ENCODE measurements at regions not wholly inside any gene's neighbourhood (a gene's known extent, or its start where the extent isn't known, plus 50 kb on each side); places are given as distances from the start of the nearest gene placed in this dataset.

DNA sequence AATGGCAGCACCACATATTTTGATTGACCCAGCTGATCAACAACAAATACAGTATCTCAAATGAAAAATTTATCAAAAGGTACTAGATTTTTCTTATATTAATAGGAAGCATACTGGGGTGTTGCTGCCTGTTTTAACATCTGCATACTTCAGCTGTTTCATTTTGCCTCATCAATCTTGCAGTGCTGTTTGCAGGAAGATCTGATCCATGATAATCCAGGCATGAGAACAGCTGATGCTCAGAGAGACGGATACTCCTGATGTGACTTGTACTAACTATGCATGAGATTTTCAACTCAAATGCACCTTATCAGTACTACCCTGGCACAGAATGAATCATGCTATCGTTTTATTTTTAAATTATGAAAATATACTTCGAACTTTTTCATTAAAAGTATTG, 2136.8 kb downstream of the PCDH9 start:
- Histone ChIP-seq H4K20me1 (ENCODE audit: insufficient read depth, low read length) (no peaks in the 10 kb centered on the region), H3K4me1 (ENCODE audit: low read length) (no peaks in the 10 kb centered on the region), H3K4me2 (ENCODE audit: low read depth, low read length) (no peak overlapping the region), H3K27me3 (replicated peaks; ENCODE audit: insufficient read depth, low read length) (no peaks in the 10 kb centered on the region), H3K27ac (ENCODE audit: low read length) (no peak overlapping the region), H3K36me3 (replicated peaks; ENCODE audit: insufficient read depth, low read length) (no peaks in the 10 kb centered on the region), H3K4me3 (ENCODE audit: low read length) (no peak overlapping the region), H3K9me2 (replicated peaks; ENCODE audit: insufficient read depth, low read length) (no peaks in the 10 kb centered on the region), H3K79me2 (ENCODE audit: low read length) (no peaks in the 10 kb centered on the region), H3F3A (ENCODE audit: insufficient read depth, low read length) (no peaks in the 10 kb centered on the region), H2AFZ (ENCODE audit: low read length) (no peak overlapping the region), H3K9ac (ENCODE audit: low read length) (no peak overlapping the region), H3K9me3 (replicated peaks; ENCODE audit: insufficient read depth, low read length) (no peaks in the 10 kb centered on the region)
- DNase-seq: no peak
- TF ChIP-seq EZH2phosphoT487 (IDR thresholded peaks at IDR 0.05; ENCODE audit: low read length) (no peak), EZH2 (optimal IDR thresholded peaks at IDR 0.05; ENCODE audit: low read depth, low read length) (no peak)
- TF ChIP-seq, protein P1, sequence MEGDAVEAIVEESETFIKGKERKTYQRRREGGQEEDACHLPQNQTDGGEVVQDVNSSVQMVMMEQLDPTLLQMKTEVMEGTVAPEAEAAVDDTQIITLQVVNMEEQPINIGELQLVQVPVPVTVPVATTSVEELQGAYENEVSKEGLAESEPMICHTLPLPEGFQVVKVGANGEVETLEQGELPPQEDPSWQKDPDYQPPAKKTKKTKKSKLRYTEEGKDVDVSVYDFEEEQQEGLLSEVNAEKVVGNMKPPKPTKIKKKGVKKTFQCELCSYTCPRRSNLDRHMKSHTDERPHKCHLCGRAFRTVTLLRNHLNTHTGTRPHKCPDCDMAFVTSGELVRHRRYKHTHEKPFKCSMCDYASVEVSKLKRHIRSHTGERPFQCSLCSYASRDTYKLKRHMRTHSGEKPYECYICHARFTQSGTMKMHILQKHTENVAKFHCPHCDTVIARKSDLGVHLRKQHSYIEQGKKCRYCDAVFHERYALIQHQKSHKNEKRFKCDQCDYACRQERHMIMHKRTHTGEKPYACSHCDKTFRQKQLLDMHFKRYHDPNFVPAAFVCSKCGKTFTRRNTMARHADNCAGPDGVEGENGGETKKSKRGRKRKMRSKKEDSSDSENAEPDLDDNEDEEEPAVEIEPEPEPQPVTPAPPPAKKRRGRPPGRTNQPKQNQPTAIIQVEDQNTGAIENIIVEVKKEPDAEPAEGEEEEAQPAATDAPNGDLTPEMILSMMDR (IDR thresholded peaks at IDR 0.05; ENCODE audit: low read length): no peak

- Histone ChIP-seq H3K27me3 (replicated peaks; ENCODE audit: insufficient read depth, low read length) (no peaks in the 10 kb centered on the region), H3F3A (ENCODE audit: insufficient read depth, low read length) (no peaks in the 10 kb centered on the region), H2AFZ (ENCODE audit: low read length) (no peak overlapping the region), H3K4me3 (ENCODE audit: low read length) (no peak overlapping the region), H3K9me3 (replicated peaks; ENCODE audit: insufficient read depth, low read length) (no peaks in the 10 kb centered on the region), H3K9me2 (replicated peaks; ENCODE audit: insufficient read depth, low read length) (no peaks in the 10 kb centered on the region), H3K79me2 (ENCODE audit: low read length) (no peaks in the 10 kb centered on the region), H4K20me1 (ENCODE audit: insufficient read depth, low read length) (no peaks in the 10 kb centered on the region), H3K27ac (ENCODE audit: low read length) (no peak overlapping the region), H3K9ac (ENCODE audit: low read length) (no peak overlapping the region), H3K36me3 (replicated peaks; ENCODE audit: insufficient read depth, low read length) (no peaks in the 10 kb centered on the region), H3K4me2 (ENCODE audit: low read depth, low read length) (no peak overlapping the region), H3K4me1 (ENCODE audit: low read length) (no peaks in the 10 kb centered on the region)
- TF ChIP-seq, protein P1 (IDR thresholded peaks at IDR 0.05; ENCODE audit: low read length): no peak
- TF ChIP-seq EZH2 (optimal IDR thresholded peaks at IDR 0.05; ENCODE audit: low read depth, low read length) (no peak), EZH2phosphoT487 (IDR thresholded peaks at IDR 0.05; ENCODE audit: low read length) (no peak)
- DNase-seq: no peak
Observed at GRCh38 chr13:65091031-65091430, 2139.1 kb downstream of the PCDH9 start.

DNA sequence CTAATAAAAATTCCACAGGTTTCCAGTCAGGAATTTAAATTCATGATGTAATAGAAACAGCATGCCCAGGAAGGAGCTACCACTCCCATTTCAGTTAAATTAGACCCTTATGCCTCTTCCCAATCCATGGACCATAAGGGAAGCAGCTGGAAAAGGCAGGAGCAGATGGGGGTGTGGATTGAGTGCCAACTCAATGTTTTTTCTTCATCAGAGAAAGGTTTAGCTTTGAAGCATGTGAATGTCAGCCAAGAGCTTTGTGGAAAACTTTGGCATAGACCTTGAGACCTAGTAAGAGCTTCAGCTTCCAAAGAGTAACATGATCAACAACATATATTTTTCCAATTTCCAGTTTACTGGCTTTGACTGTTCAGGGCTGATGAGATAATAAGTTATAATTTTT, 2139.9 kb downstream of the PCDH9 start:
- no peaks in the 10 kb centered on the region for H3K27me3 ChIP-seq (replicated peaks; ENCODE audit: insufficient read depth, low read length)
- H4K20me1 ChIP-seq (ENCODE audit: insufficient read depth, low read length): no peaks in the 10 kb centered on the region
- no peaks in the 10 kb centered on the region for H3F3A ChIP-seq (ENCODE audit: insufficient read depth, low read length)
- no peak overlapping the region for H3K9ac ChIP-seq (ENCODE audit: low read length)
- no peak overlapping the region for H2AFZ ChIP-seq (ENCODE audit: low read length)
- no peak overlapping the region for H3K27ac ChIP-seq (ENCODE audit: low read length)
- no peak for DNase-seq
- TF ChIP-seq, protein P1 (IDR thresholded peaks at IDR 0.05; ENCODE audit: low read length): no peak
- TF ChIP-seq EZH2 (optimal IDR thresholded peaks at IDR 0.05; ENCODE audit: low read depth, low read length) (no peak), EZH2phosphoT487 (IDR thresholded peaks at IDR 0.05; ENCODE audit: low read length) (no peak)
- no peaks in the 10 kb centered on the region for H3K79me2 ChIP-seq (ENCODE audit: low read length)
- H3K4me1 ChIP-seq (ENCODE audit: low read length): no peaks in the 10 kb centered on the region
- H3K9me3 ChIP-seq (replicated peaks; ENCODE audit: insufficient read depth, low read length): no peaks in the 10 kb centered on the region
- no peaks in the 10 kb centered on the region for H3K9me2 ChIP-seq (replicated peaks; ENCODE audit: insufficient read depth, low read length)
- no peaks in the 10 kb centered on the region for H3K36me3 ChIP-seq (replicated peaks; ENCODE audit: insufficient read depth, low read length)
- no peak overlapping the region for H3K4me2 ChIP-seq (ENCODE audit: low read depth, low read length)
- H3K4me3 ChIP-seq (ENCODE audit: low read length): no peak overlapping the region

Measured in MM.1S (cell line).